DOHH2 (cell line): ENCODE measurements at regions not wholly inside any gene's neighbourhood (a gene's known extent, or its start where the extent isn't known, plus 50 kb on each side); places are given as distances from the start of the nearest gene placed in this dataset.
"Not testable (repeated sequence)": the region's sequence is repeated elsewhere in the genome, so short reads cannot be mapped to it uniquely, and the experiment has no call there.

Source experiments
- H3F3A ChIP-seq: fragments of 200-600 bp; sonication (generic), shearing (Covaris generic); 2 replicates; pipeline ENCODE4 v1.6.0; 2016; ENCODE audit warnings: antibody characterized with exemption, mild to moderate bottlenecking; ENCODE audit not compliant: control insufficient read depth, insufficient read depth
- H3K27ac ChIP-seq: fragments of 200-600 bp; sonication (generic); 2 replicates; pipeline ENCODE4 v1.5.1; 2014; ENCODE audit warnings: low read depth, mild to moderate bottlenecking, low read length, moderate library complexity
- H3K27me3 ChIP-seq: fragments of 200-600 bp; sonication (generic); 2 replicates; pipeline ENCODE4 v1.6.1; 2014; ENCODE audit warnings: mild to moderate bottlenecking, low read length, mixed read lengths; ENCODE audit not compliant: control insufficient read depth
- H3K36me3 ChIP-seq: fragments of 200-600 bp; sonication (generic); 2 replicates; pipeline ENCODE4 v1.6.1; 2014; ENCODE audit warnings: mild to moderate bottlenecking, low read length, moderate library complexity, mixed read lengths; ENCODE audit not compliant: control insufficient read depth
- H3K4me1 ChIP-seq: fragments of 200-600 bp; sonication (generic); 2 replicates; pipeline ENCODE4 v1.6.1; 2014; ENCODE audit warnings: mild to moderate bottlenecking, low read length, mixed read lengths; ENCODE audit not compliant: control insufficient read depth
- H3K4me2 ChIP-seq: fragments of 200-600 bp; sonication (generic); 2 replicates; pipeline ENCODE4 v1.6.0; 2014; ENCODE audit warnings: mild to moderate bottlenecking, low read length, moderate library complexity
- H3K4me3 ChIP-seq: fragments of 200-600 bp; sonication (generic); 2 replicates; pipeline ENCODE4 v1.5.1; 2014; ENCODE audit warnings: mild to moderate bottlenecking, low read length, mixed read lengths
- H3K79me2 ChIP-seq: fragments of 200-600 bp; sonication (generic); 2 replicates; pipeline ENCODE4 v1.6.1; 2014; ENCODE audit warnings: mild to moderate bottlenecking, low read length, mixed read lengths; ENCODE audit not compliant: control insufficient read depth
- H3K9me2 ChIP-seq: fragments of 200-600 bp; sonication (generic); replicated peaks from 2 replicates; pipeline ENCODE4 v1.6.1; 2014; ENCODE audit warnings: mild to moderate bottlenecking, low read length, mixed read lengths; ENCODE audit not compliant: control insufficient read depth
- H3K9me3 ChIP-seq: fragments of 200-600 bp; sonication (generic); 2 replicates; pipeline ENCODE4 v1.6.1; 2014; ENCODE audit warnings: antibody characterized with exemption, low read length, mixed read lengths; ENCODE audit not compliant: control insufficient read depth, insufficient read depth
- H4K20me1 ChIP-seq: fragments of 200-600 bp; sonication (generic); 2 replicates; pipeline ENCODE4 v1.6.0; 2014; ENCODE audit warnings: low read depth, mild to moderate bottlenecking, antibody characterized with exemption, low read length, moderate library complexity; ENCODE audit not compliant: control insufficient read depth, insufficient read depth
- CTCF ChIP-seq: fragments of 200-600 bp; sonication (generic); IDR thresholded peaks from one replicate; pipeline ENCODE4 v1.5.1; 2014; ENCODE audit warnings: antibody characterized with exemption, mild to moderate bottlenecking, low read depth, low read length; ENCODE audit not compliant: poor library complexity, severe bottlenecking
- EZH2phosphoT487 ChIP-seq: fragments of 200-600 bp; sonication (generic); IDR thresholded peaks from 2 replicates; pipeline ENCODE4 v1.6.1; 2017; ENCODE audit warnings: borderline replicate concordance, mild to moderate bottlenecking, antibody characterized with exemption, low read length, moderate library complexity, mixed read lengths

- H3K9me3 ChIP-seq: no peaks in the 10 kb centered on the region; the same call in 1 of the 2 replicates
- H3K9me2 ChIP-seq: no peaks in the 10 kb centered on the region
- TF ChIP-seq CTCF (no peak), EZH2phosphoT487 (no peak)
- H3K4me3 ChIP-seq: no peak overlapping the region
- no peaks in the 10 kb centered on the region for H3K27me3 ChIP-seq
- no peak overlapping the region for H3K27ac ChIP-seq
- no peaks in the 10 kb centered on the region for H3K36me3 ChIP-seq
- H4K20me1 ChIP-seq: no peaks in the 10 kb centered on the region
- H3K4me2 ChIP-seq: no peak overlapping the region
- H3K79me2 ChIP-seq: no peaks in the 10 kb centered on the region
- H3K4me1 ChIP-seq: no peaks in the 10 kb centered on the region
- no peaks in the 10 kb centered on the region for H3F3A ChIP-seq
These were observed 451.2 kb downstream of the MIAT start for GRCh38 chr22:27108425-27109114.

- H3F3A ChIP-seq, H3K9me3 ChIP-seq, H3K27me3 ChIP-seq, H3K4me3 ChIP-seq, H3K9me2 ChIP-seq, H4K20me1 ChIP-seq, H3K36me3 ChIP-seq, H3K27ac ChIP-seq, H3K4me2 ChIP-seq, H3K4me1 ChIP-seq, H3K79me2 ChIP-seq: not testable (repeated sequence)
These were observed 452.0 kb downstream of the MIAT start for GRCh38 chr22:27109406-27109805.

DNA sequence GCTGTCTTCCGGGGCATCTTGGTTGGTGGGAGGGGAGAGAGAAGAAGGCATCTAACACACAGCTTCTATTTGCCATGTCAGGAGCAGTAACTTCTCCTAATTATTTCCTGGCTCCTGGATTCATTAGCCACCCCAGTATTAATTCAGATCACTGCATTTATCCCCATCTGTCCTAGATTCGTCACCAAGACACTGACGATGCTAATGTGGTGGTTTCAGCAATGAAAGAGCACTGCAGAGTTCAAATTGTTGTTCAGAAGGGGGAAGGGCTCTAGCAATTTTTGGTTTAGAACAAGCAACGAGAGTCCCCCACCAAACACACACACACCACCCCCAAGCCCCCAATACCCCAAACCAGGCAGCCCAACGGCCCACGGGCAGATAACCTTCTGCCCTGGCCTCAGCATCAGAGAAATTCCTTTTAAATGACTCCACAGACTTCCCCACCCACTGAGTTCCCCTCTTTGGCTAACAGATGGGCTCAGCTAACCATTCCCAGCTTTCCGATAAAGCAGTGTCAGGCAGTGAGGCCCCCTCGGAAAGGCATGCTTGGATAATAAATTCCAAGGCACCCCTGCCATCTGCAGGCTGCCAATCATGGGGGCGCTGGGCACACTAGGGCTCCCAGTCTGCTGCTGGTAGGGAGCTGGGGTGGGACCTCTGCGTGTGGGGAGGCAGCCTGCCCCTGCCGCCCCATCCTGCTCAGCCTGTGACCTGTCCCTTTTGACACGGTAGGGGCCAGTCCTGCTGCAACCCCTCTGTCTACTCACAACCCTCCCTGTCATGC is 453.5 kb downstream of the MIAT start:
- no peak for TF ChIP-seq CTCF
- no peak for TF ChIP-seq EZH2phosphoT487
- no peaks in the 10 kb centered on the region for H3K4me1 ChIP-seq
- no peak overlapping the region for H3K4me2 ChIP-seq
- H3K27ac ChIP-seq: no peak overlapping the region
- no peaks in the 10 kb centered on the region for H3K36me3 ChIP-seq
- H3K79me2 ChIP-seq: no peaks in the 10 kb centered on the region
- H3K27me3 ChIP-seq: no peaks in the 10 kb centered on the region
- H3K4me3 ChIP-seq: no peak overlapping the region
- H4K20me1 ChIP-seq: no peaks in the 10 kb centered on the region
- H3K9me2 ChIP-seq: no peaks in the 10 kb centered on the region
- no peaks in the 10 kb centered on the region; the same call in 1 of the 2 replicates for H3K9me3 ChIP-seq
- H3F3A ChIP-seq: no peaks in the 10 kb centered on the region
